ENCODE measurements at regions not wholly inside any gene's neighbourhood (a gene's known extent, or its start where the extent isn't known, plus 50 kb on each side); places are given as distances from the start of the nearest gene placed in this dataset. TPM values are rescaled to one million over a fixed set of nuclear protein-coding genes. Genes with fewer than 3 reads are reported as not detected.
"Not testable (repeated sequence)": the region's sequence is repeated elsewhere in the genome, so short reads cannot be mapped to it uniquely, and the experiment has no call there.

DNA sequence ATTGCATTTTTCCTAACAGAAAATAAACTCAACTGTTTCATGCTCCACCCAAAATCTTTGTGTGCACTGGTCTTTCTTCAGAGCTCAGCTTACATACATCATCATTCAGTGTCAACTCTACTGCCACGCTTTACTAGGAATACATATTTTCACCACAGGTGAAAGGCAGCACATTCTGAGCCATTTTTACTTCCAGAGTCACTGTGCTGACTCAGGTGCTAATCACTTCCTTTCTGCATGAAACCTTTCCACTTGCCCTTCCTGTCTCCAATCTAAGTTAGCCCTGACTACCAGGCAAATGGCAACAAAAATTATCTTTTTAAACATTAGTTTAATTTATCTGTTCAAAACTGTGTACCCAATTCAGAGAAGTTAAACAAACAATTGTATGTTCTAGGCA lies 1041.0 kb downstream of the PRIM2 start:
- H3K27ac ChIP-seq (ENCODE audit: low read depth, low read length); H3K27me3 ChIP-seq (ENCODE audit: control insufficient read depth, insufficient read depth, low read length); H3K9me3 ChIP-seq (ENCODE audit: control insufficient read depth, insufficient read depth, low read length); POLR2A ChIA-PET; DNase-seq (ENCODE audit: low read depth, low spot score); CTCF ChIA-PET; H3K4me3 ChIP-seq (ENCODE audit: low read depth, low read length): not testable (repeated sequence)

DNA sequence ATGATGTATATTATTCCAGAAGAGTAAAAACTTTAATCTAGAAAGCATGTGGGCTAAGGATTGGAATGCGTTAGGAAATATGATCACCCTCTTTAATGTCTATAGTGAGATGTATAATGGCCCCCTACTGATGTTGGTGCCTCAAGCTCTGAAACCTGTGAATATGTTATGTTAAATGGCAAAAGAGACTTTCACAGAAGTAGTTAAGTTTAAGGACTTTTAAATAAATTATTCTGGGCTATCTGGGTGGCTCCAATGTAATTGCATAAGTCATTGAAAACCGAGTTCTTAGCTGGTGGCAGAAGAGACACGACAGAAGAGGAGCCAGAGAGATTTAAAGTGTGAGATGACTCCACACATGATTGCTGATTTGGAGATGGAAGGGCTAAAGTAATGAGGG lies 1048.4 kb downstream of the PRIM2 start:
- CTCF ChIA-PET; DNase-seq (ENCODE audit: low read depth, low spot score); H3K9me3 ChIP-seq (ENCODE audit: control insufficient read depth, insufficient read depth, low read length); H3K27ac ChIP-seq (ENCODE audit: low read depth, low read length); H3K27me3 ChIP-seq (ENCODE audit: control insufficient read depth, insufficient read depth, low read length); H3K4me3 ChIP-seq (ENCODE audit: low read depth, low read length); POLR2A ChIA-PET: not testable (repeated sequence)

DNA sequence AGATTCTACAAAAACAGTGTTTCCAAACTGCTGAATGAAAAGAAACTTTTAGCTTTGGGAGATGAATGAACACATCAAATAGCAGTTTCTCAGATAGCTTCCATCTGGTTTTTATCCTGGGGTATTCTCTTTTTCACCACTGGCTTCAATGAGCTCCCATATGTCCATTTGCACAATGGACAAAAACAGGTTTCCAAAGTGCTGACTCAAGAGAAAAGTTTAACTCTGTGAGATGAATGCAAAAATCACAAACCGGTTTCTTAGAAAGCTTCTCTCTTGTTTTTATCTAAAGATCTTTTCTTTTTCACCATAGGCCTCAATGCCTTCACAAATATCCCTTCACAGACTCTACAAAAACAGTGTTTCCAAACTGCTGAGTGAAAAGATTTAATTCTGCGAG lies 1089.2 kb downstream of the PRIM2 start:
- H3K9me3 ChIP-seq (ENCODE audit: control insufficient read depth, insufficient read depth, low read length); CTCF ChIA-PET; H3K4me3 ChIP-seq (ENCODE audit: low read depth, low read length); H3K27me3 ChIP-seq (ENCODE audit: control insufficient read depth, insufficient read depth, low read length); POLR2A ChIA-PET; H3K27ac ChIP-seq (ENCODE audit: low read depth, low read length); DNase-seq (ENCODE audit: low read depth, low spot score): not testable (repeated sequence)

DNA sequence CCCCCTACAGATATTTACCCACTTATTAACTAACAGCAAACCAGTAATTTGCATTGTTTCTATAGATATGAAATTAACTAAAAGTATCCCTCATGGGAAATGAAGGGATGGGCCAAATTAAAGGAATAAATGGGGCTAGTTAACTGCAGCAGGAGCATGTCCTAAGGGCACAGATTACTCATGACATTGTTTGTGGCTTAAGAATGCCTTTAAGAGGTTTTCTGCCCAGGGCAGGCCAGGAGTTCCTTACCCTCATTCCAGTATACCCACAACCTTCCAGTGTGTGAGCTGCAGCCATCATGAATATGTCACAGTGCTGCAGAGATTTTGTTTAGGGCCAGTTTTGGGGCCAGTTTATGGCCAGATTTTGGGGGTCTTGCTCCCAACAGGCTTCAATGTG lies 1101.9 kb downstream of the PRIM2 start:
- Histone ChIP-seq H3K27me3 (ENCODE audit: control insufficient read depth, insufficient read depth, low read length) (no peaks in the 10 kb centered on the region), H3K4me3 (ENCODE audit: low read depth, low read length) (no peak overlapping the region), H3K9me3 (ENCODE audit: control insufficient read depth, insufficient read depth, low read length) (peaks cover 3% of the 10 kb centered on the region; the same call in 1 of the 2 replicates), H3K27ac (ENCODE audit: low read depth, low read length) (no peak overlapping the region)
- CTCF ChIA-PET, result no interaction called here
- no peak for DNase-seq (ENCODE audit: low read depth, low spot score)
- POLR2A ChIA-PET, result no interaction called here
- TF ChIP-seq, protein P1, sequence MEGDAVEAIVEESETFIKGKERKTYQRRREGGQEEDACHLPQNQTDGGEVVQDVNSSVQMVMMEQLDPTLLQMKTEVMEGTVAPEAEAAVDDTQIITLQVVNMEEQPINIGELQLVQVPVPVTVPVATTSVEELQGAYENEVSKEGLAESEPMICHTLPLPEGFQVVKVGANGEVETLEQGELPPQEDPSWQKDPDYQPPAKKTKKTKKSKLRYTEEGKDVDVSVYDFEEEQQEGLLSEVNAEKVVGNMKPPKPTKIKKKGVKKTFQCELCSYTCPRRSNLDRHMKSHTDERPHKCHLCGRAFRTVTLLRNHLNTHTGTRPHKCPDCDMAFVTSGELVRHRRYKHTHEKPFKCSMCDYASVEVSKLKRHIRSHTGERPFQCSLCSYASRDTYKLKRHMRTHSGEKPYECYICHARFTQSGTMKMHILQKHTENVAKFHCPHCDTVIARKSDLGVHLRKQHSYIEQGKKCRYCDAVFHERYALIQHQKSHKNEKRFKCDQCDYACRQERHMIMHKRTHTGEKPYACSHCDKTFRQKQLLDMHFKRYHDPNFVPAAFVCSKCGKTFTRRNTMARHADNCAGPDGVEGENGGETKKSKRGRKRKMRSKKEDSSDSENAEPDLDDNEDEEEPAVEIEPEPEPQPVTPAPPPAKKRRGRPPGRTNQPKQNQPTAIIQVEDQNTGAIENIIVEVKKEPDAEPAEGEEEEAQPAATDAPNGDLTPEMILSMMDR (IDR thresholded peaks at IDR 0.05; ENCODE audit: low read depth, low read length), result no peak

Small RNA genes lying in the stretch of these regions (small RNA-seq; reads per million reads assigned to genes)
- gene AL603755.1 (ENCODE audit: insufficient read length, low read depth), result not detected

Data from AG04450 (cell line).